Transverse colon (tissue), 3 donors: ENCODE measurements at regions not wholly inside any gene's neighbourhood (a gene's known extent, or its start where the extent isn't known, plus 50 kb on each side); places are given as distances from the start of the nearest gene placed in this dataset.

Experiments used
- EP300 ChIP-seq: sonication (generic); formaldehyde crosslinking; IDR thresholded peaks from one replicate; pipeline ENCODE4 v1.6.1; 2017; ENCODE audit warnings: antibody characterized with exemption, low read depth
- POLR2A ChIP-seq: fragments of 450-650 bp; IDR thresholded peaks from one replicate; pipeline ENCODE4 v1.6.1; 2016; ENCODE audit warnings: antibody characterized with exemption, mild to moderate bottlenecking, moderate library complexity
- TF ChIP-seq, protein P1 (sequence below), 5 experiments: fragments of 200-600 bp in 3 of 5; fragments of 450-650 bp in 2 of 5; sonication (generic) in 3 of 5; IDR thresholded peaks; 1 replicate in 2 of 5; 2 replicates in 3 of 5; pipeline ENCODE4 v1.5.1; 2016 to 2017; ENCODE audit warnings: antibody characterized with exemption in 5 of 5, inconsistent platforms in 3 of 5, mild to moderate bottlenecking in 2 of 5, moderate library complexity in 1 of 5

DNA sequence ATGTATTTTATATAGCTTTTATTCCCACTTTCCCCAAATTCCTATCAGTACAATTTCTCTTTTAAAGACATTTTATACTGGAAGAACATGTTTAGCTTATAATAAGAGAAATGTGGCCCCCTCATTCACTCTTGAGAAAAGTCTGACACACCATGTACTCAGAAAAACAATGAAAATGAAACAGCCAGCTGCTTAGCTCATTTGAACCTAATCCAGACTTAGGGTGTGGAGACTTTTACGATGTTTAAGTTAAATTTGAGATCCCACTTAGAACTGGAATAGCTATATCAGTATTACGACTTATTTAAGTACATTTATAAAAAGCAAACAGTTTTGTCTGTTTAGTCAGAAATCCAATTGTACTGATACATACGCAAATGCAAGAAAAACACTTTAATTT is 252.3 kb upstream of the ARRDC4 start:
- TF ChIP-seq, protein P1, sequence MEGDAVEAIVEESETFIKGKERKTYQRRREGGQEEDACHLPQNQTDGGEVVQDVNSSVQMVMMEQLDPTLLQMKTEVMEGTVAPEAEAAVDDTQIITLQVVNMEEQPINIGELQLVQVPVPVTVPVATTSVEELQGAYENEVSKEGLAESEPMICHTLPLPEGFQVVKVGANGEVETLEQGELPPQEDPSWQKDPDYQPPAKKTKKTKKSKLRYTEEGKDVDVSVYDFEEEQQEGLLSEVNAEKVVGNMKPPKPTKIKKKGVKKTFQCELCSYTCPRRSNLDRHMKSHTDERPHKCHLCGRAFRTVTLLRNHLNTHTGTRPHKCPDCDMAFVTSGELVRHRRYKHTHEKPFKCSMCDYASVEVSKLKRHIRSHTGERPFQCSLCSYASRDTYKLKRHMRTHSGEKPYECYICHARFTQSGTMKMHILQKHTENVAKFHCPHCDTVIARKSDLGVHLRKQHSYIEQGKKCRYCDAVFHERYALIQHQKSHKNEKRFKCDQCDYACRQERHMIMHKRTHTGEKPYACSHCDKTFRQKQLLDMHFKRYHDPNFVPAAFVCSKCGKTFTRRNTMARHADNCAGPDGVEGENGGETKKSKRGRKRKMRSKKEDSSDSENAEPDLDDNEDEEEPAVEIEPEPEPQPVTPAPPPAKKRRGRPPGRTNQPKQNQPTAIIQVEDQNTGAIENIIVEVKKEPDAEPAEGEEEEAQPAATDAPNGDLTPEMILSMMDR (IDR thresholded peaks at IDR 0.05), result no peak
- no peak for TF ChIP-seq EP300
- TF ChIP-seq POLR2A, result no peak
